Prostate gland (tissue), 2 donors: ENCODE measurements at regions not wholly inside any gene's neighbourhood (a gene's known extent, or its start where the extent isn't known, plus 50 kb on each side); places are given as distances from the start of the nearest gene placed in this dataset.

Experiments
- POLR2A ChIP-seq: fragments of 450-650 bp; IDR thresholded peaks from one replicate; pipeline ENCODE4 v1.6.1; 2016; ENCODE audit warnings: antibody characterized with exemption, mild to moderate bottlenecking
- TF ChIP-seq, protein P1 (sequence below), 4 experiments: fragments of 200-600 bp in 2 of 4; fragments of 450-650 bp in 2 of 4; sonication (generic) in 2 of 4; IDR thresholded peaks; 1 replicate in 3 of 4; 2 replicates in 1 of 4; pipeline ENCODE4 v1.5.1; 2016 to 2019; ENCODE audit warnings: antibody characterized with exemption in 4 of 4, mild to moderate bottlenecking in 2 of 4, moderate library complexity in 2 of 4

DNA sequence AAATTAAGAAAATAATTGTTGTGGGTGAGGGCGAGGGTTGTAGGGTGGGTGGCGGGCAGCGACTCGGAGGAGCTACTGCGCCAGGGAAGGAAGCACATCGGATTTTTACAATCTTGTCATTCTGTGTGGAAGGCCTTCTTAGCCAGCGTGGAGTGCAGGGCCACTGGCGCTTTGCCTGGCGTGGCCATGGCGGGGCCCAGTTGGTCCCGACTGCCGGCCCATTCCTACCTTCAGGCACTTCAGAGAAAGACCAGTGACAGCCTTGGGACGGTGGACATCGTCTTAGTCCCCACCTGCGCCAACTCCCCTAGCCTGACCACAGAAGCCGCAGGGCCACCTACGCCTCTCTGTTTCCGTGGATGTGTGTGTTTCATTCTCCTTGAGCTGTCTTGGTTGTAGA is 136.9 kb upstream of the NEGR1 start:
- TF ChIP-seq, protein P1, sequence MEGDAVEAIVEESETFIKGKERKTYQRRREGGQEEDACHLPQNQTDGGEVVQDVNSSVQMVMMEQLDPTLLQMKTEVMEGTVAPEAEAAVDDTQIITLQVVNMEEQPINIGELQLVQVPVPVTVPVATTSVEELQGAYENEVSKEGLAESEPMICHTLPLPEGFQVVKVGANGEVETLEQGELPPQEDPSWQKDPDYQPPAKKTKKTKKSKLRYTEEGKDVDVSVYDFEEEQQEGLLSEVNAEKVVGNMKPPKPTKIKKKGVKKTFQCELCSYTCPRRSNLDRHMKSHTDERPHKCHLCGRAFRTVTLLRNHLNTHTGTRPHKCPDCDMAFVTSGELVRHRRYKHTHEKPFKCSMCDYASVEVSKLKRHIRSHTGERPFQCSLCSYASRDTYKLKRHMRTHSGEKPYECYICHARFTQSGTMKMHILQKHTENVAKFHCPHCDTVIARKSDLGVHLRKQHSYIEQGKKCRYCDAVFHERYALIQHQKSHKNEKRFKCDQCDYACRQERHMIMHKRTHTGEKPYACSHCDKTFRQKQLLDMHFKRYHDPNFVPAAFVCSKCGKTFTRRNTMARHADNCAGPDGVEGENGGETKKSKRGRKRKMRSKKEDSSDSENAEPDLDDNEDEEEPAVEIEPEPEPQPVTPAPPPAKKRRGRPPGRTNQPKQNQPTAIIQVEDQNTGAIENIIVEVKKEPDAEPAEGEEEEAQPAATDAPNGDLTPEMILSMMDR (IDR thresholded peaks at IDR 0.05): no peak
- no peak for TF ChIP-seq POLR2A
